ENCODE measurements at regions not wholly inside any gene's neighbourhood (a gene's known extent, or its start where the extent isn't known, plus 50 kb on each side); places are given as distances from the start of the nearest gene placed in this dataset.

GRCh38 chr1:166007176-166007575 is 159.6 kb downstream of the FAM78B start:
- CTCF ChIA-PET (ENCODE audit: low intra/inter-chr PET ratio, low total read pairs) = no interaction called here
- no peaks in the 10 kb centered on the region for H3K9me3 ChIP-seq (ENCODE audit: low read length)
- H3K36me3 ChIP-seq (replicated peaks in 1 of 2; ENCODE audit: control insufficient read depth in 1 of 2, insufficient read depth in 2 of 2, low read length in 2 of 2) = no peaks in the 10 kb centered on the region
- TF ChIP-seq MAF1 (CRISPR knock-in tag; IDR thresholded peaks at IDR 0.05; ENCODE audit: borderline replicate concordance) (no peak), HNRNPL (IDR thresholded peaks at IDR 0.05; ENCODE audit: low read depth, low read length) (no peak), DNMT1 (CRISPR knock-in tag; IDR thresholded peaks at IDR 0.05) (no peak), NFKB2 (CRISPR knock-in tag; IDR thresholded peaks at IDR 0.05; ENCODE audit: borderline replicate concordance) (no peak), KDM3A (CRISPR knock-in tag; IDR thresholded peaks at IDR 0.05; ENCODE audit: low read depth) (no peak), SRSF4 (IDR thresholded peaks at IDR 0.05; ENCODE audit: low read depth, low read length, poor library complexity, severe bottlenecking) (no peak), ZNF326 (CRISPR knock-in tag; IDR thresholded peaks at IDR 0.05; ENCODE audit: borderline replicate concordance) (no peak), PHF5A (CRISPR knock-in tag; IDR thresholded peaks at IDR 0.05; ENCODE audit: low read depth, unreplicated experiment) (no peak), EZH2 (conservative IDR thresholded peaks at IDR 0.05; ENCODE audit: low read depth, low read length) (no peak)
- no peak overlapping the region for H3K9ac ChIP-seq (ENCODE audit: insufficient read depth, low read depth, low read length)
- no peaks in the 10 kb centered on the region for H4K20me1 ChIP-seq (ENCODE audit: insufficient read depth, low read length)
- DNase-seq (ENCODE audit: low spot score) (no peak), ATAC-seq (no peak), FAIRE-seq (no peak)
- intact Hi-C loops (cut with micrococcal nuclease; ENCODE audit: unreplicated experiment) (no loop called here), in situ Hi-C loops (cut with HindIII; ENCODE audit: extremely low pct_ligation_motif_present, low pct_unique_long_range_greater_than_20kb) (no loop called here)
- H3K79me2 ChIP-seq (ENCODE audit: insufficient read depth, low read length) = no peaks in the 10 kb centered on the region
- no peak overlapping the region for H2AFZ ChIP-seq (ENCODE audit: low read length)
- no peak overlapping the region for H3K4me2 ChIP-seq (ENCODE audit: low read depth, low read length)
- H3K27me3 ChIP-seq (ENCODE audit: control insufficient read depth in 1 of 2, insufficient read depth in 2 of 2, low read length in 2 of 2) = no peaks in the 10 kb centered on the region; a peak in 1 of 5 replicates
- no peak overlapping the region for H3K4me3 ChIP-seq (replicated peaks in 1 of 3; ENCODE audit: insufficient read depth in 1 of 3, low read depth in 2 of 3, low read length in 3 of 3)
- no peaks in the 10 kb centered on the region for H3K4me1 ChIP-seq (ENCODE audit: insufficient read depth, low read length)
- BruUV-seq (replicated peaks) = no TSS peak
- 9% methylated on average over 1 of the region's 1 CpG for WGBS (ENCODE audit: low lambda C conversion rate)
- H3K27ac ChIP-seq (ENCODE audit: extremely low read length, insufficient read depth, low read length) = no peak overlapping the region
- POLR2A ChIA-PET = no interaction called here

GRCh38 chr1:166013232-166013631 is 153.6 kb downstream of the FAM78B start:
- no peak overlapping the region for H3K27ac ChIP-seq (ENCODE audit: extremely low read length, insufficient read depth, low read length)
- H3K9me3 ChIP-seq (ENCODE audit: low read length) = no peaks in the 10 kb centered on the region
- no peaks in the 10 kb centered on the region for H3K36me3 ChIP-seq (replicated peaks in 1 of 2; ENCODE audit: control insufficient read depth in 1 of 2, insufficient read depth in 2 of 2, low read length in 2 of 2)
- WGBS (ENCODE audit: low lambda C conversion rate) = 0% methylated on average over 4 of the region's 4 CpGs
- H4K20me1 ChIP-seq (ENCODE audit: insufficient read depth, low read length) = no peaks in the 10 kb centered on the region
- ChIA-PET POLR2A (no interaction called here), CTCF (ENCODE audit: low intra/inter-chr PET ratio, low total read pairs) (no interaction called here)
- ATAC-seq (no peak), DNase-seq (ENCODE audit: low spot score) (no peak), FAIRE-seq (no peak)
- H3K4me2 ChIP-seq (ENCODE audit: low read depth, low read length) = no peak overlapping the region
- H3K4me1 ChIP-seq (ENCODE audit: insufficient read depth, low read length) = no peaks in the 10 kb centered on the region
- intact Hi-C loops (cut with micrococcal nuclease; ENCODE audit: unreplicated experiment) = no loop called here
- no peak overlapping the region for H3K9ac ChIP-seq (ENCODE audit: insufficient read depth, low read depth, low read length)
- H3K4me3 ChIP-seq (replicated peaks in 1 of 3; ENCODE audit: insufficient read depth in 1 of 3, low read depth in 2 of 3, low read length in 3 of 3) = no peak overlapping the region
- H3K27me3 ChIP-seq (ENCODE audit: control insufficient read depth in 1 of 2, insufficient read depth in 2 of 2, low read length in 2 of 2) = no peaks in the 10 kb centered on the region
- in situ Hi-C loops (cut with HindIII; ENCODE audit: extremely low pct_ligation_motif_present, low pct_unique_long_range_greater_than_20kb) = no loop called here
- H2AFZ ChIP-seq (ENCODE audit: low read length) = no peak overlapping the region
- BruUV-seq (replicated peaks) = no TSS peak
- H3K79me2 ChIP-seq (ENCODE audit: insufficient read depth, low read length) = no peaks in the 10 kb centered on the region
- TF ChIP-seq ZNF740 (CRISPR knock-in tag; IDR thresholded peaks at IDR 0.05) (no peak), EP300 (IDR thresholded peaks at IDR 0.05; ENCODE audit: low read depth in 2 of 2, low read length in 2 of 2) (no peak), EP300 (CRISPR knock-in tag; IDR thresholded peaks at IDR 0.05; ENCODE audit: borderline replicate concordance) (no peak), HNRNPUL1 (IDR thresholded peaks at IDR 0.05; ENCODE audit: low read depth, low read length) (no peak), ZNF460 (CRISPR knock-in tag; IDR thresholded peaks at IDR 0.05; ENCODE audit: borderline replicate concordance) (no peak), ZNF34 (CRISPR knock-in tag; IDR thresholded peaks at IDR 0.05; ENCODE audit: borderline replicate concordance) (no peak), TIGD3 (CRISPR knock-in tag; IDR thresholded peaks at IDR 0.05; ENCODE audit: borderline replicate concordance) (no peak), PHF20 (CRISPR knock-in tag; IDR thresholded peaks at IDR 0.05) (no peak), HOMEZ (CRISPR knock-in tag; IDR thresholded peaks at IDR 0.05; ENCODE audit: low read depth) (no peak), ZNF678 (CRISPR knock-in tag; IDR thresholded peaks at IDR 0.05) (no peak)

All from HepG2 (cell line).